ENCODE measurements at regions not wholly inside any gene's neighbourhood (a gene's known extent, or its start where the extent isn't known, plus 50 kb on each side); places are given as distances from the start of the nearest gene placed in this dataset.

GRCh38 chr2:104772996-104773395 lies 80.9 kb upstream of the POU3F3 start:
- WGBS, 3 donors: 30 to 45% (median 43%) methylated on average over 1 of the region's 1 CpG
- no peak for ATAC-seq

GRCh38 chr2:104774631-104775030 lies 79.3 kb upstream of the POU3F3 start:
- Histone ChIP-seq H3K27ac (no peak overlapping the region), H3K27me3 (ENCODE audit: insufficient read depth in 3 of 3, low read length in 2 of 3) (peaks cover 0 to 2% (median 0%) of the 10 kb centered on the region in 3 donors), H3K4me1 (no peaks in the 10 kb centered on the region), H3K4me3 (no peak overlapping the region), H3K36me3 (ENCODE audit: insufficient read depth in 1 of 2, low read depth in 1 of 2) (no peaks in the 10 kb centered on the region), H3K9me3 (no peaks in the 10 kb centered on the region)
- ATAC-seq (no peak), DNase-seq (no peak)
- WGBS, 3 donors: 26 to 42% (median 32%) methylated on average over 3 of the region's 3 CpGs
- intact Hi-C loops (cut with DNase I): no loop called here
- TF ChIP-seq CTCF (IDR thresholded peaks at IDR 0.05): no peak

More at GRCh38 chr2:104772996-104773395, 80.9 kb upstream of the POU3F3 start:
- no peaks in the 10 kb centered on the region for H3K36me3 ChIP-seq (ENCODE audit: insufficient read depth in 1 of 2, low read depth in 1 of 2)
- no peak overlapping the region for H3K4me3 ChIP-seq
- no peak for TF ChIP-seq CTCF (IDR thresholded peaks at IDR 0.05)
- H3K27ac ChIP-seq: no peak overlapping the region
- intact Hi-C loops (cut with DNase I): no loop called here
- DNase-seq: no peak
- no peaks in the 10 kb centered on the region for H3K9me3 ChIP-seq
- H3K27me3 ChIP-seq (ENCODE audit: insufficient read depth in 3 of 3, low read length in 2 of 3): peaks cover 0 to 2% (median 0%) of the 10 kb centered on the region in 3 donors
- no peaks in the 10 kb centered on the region for H3K4me1 ChIP-seq

DNA sequence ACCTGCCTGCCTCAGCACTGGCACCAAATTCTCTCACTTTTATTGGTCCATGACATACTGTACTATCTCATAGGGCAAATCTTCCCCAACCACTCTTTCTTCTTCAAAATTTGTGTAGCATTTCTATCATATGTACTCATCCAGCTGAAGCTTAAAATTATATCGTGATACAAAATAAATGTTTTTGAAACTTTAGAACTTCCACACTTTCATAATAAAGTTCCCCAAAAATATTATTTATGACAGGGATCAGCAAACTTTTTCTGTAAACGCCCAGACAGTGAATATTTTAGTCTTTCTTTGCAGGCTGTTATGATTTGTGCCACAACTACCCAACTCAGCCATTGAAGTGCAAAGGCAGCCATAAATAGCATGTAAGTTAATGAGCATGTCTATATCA lies 76.2 kb upstream of the POU3F3 start:
- ATAC-seq: no peak
- 65 to 77% (median 73%) methylated on average over 2 of the region's 2 CpGs for WGBS, 3 donors
- no peaks in the 10 kb centered on the region for H3K4me1 ChIP-seq
- H3K9me3 ChIP-seq: no peaks in the 10 kb centered on the region
- no peak overlapping the region for H3K27ac ChIP-seq
- H3K36me3 ChIP-seq (ENCODE audit: insufficient read depth in 1 of 2, low read depth in 1 of 2): no peaks in the 10 kb centered on the region
- intact Hi-C loops (cut with DNase I): no loop called here
- TF ChIP-seq CTCF (IDR thresholded peaks at IDR 0.05): no peak
- H3K27me3 ChIP-seq (ENCODE audit: insufficient read depth in 3 of 3, low read length in 2 of 3): peaks cover 0 to 2% (median 0%) of the 10 kb centered on the region in 3 donors
- no peak overlapping the region for H3K4me3 ChIP-seq
- no peak for DNase-seq

GRCh38 chr2:104781151-104781550 lies 72.8 kb upstream of the POU3F3 start:
- no peak for TF ChIP-seq CTCF (IDR thresholded peaks at IDR 0.05)
- Histone ChIP-seq H3K36me3 (ENCODE audit: insufficient read depth in 1 of 2, low read depth in 1 of 2) (no peaks in the 10 kb centered on the region), H3K9me3 (no peaks in the 10 kb centered on the region), H3K27ac (no peak overlapping the region), H3K4me3 (no peak overlapping the region), H3K4me1 (no peaks in the 10 kb centered on the region), H3K27me3 (ENCODE audit: insufficient read depth in 3 of 3, low read length in 2 of 3) (no peaks in the 10 kb centered on the region)
- no peak for ATAC-seq
- no peak for DNase-seq
- intact Hi-C loops (cut with DNase I): no loop called here

GRCh38 chr2:104784264-104784663 lies 69.7 kb upstream of the POU3F3 start:
- TF ChIP-seq CTCF (IDR thresholded peaks at IDR 0.05): no peak
- no peaks in the 10 kb centered on the region for H3K36me3 ChIP-seq (ENCODE audit: insufficient read depth in 1 of 2, low read depth in 1 of 2)
- WGBS, 3 donors: 67 to 83% (median 73%) methylated on average over 3 of the region's 3 CpGs
- ATAC-seq (no peak), DNase-seq (no peak)
- H3K27ac ChIP-seq: no peak overlapping the region
- no peak overlapping the region for H3K4me3 ChIP-seq
- intact Hi-C loops (cut with DNase I): no loop called here
- no peaks in the 10 kb centered on the region for H3K9me3 ChIP-seq
- H3K4me1 ChIP-seq: no peaks in the 10 kb centered on the region
- H3K27me3 ChIP-seq (ENCODE audit: insufficient read depth in 3 of 3, low read length in 2 of 3): no peaks in the 10 kb centered on the region

All from psoas muscle (tissue), 7 donors.